ENCODE measurements at regions not wholly inside any gene's neighbourhood (a gene's known extent, or its start where the extent isn't known, plus 50 kb on each side); places are given as distances from the start of the nearest gene placed in this dataset.

DNA sequence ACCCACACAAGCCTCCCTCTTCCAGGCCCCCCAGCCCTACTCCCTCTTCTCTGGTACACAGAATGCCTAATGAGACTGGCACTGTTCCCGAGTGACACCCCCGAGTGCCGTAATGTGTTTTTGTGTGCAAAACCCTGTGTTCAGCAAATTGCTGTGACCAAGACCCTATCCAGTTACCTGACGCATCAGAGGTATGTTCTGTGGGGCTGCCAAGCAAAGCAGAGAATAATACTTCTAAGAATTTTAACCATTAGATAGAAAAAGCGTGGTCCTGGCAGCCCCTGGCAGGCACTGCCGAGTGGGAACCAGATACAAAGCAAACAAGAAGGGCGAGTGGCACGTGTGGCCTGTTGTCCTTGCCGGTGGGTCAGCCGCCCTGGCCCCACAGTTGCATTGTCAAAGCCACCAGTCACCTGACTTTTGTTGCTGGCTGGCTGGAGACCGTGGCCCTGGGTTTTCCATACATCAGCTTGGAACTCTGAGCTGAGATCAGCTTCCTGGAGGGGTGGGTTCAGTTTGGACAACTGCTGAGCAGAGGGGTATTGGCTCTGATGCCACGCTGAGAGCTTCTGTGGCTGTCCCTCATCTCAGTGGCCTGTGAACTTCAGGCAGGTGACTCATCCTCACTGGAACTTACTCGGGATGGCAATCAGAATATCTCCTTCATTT lies 69.1 kb upstream of the BRD7 start:
- H3K4me1 ChIP-seq, result no peaks in the 10 kb centered on the region
- no peaks in the 10 kb centered on the region for H3K27me3 ChIP-seq
- no peak overlapping the region for H3K4me3 ChIP-seq
- no peaks in the 10 kb centered on the region for H3K36me3 ChIP-seq
- no peak for DNase-seq
- no peak overlapping the region for H3K9ac ChIP-seq (ENCODE audit: low read depth in 2 of 2, low read length in 2 of 2)
- H3K27ac ChIP-seq, result no peak overlapping the region
- no peaks in the 10 kb centered on the region for H3K9me3 ChIP-seq
- intact Hi-C loops (cut with DNase I), result no loop called here
- TF ChIP-seq, protein P1, sequence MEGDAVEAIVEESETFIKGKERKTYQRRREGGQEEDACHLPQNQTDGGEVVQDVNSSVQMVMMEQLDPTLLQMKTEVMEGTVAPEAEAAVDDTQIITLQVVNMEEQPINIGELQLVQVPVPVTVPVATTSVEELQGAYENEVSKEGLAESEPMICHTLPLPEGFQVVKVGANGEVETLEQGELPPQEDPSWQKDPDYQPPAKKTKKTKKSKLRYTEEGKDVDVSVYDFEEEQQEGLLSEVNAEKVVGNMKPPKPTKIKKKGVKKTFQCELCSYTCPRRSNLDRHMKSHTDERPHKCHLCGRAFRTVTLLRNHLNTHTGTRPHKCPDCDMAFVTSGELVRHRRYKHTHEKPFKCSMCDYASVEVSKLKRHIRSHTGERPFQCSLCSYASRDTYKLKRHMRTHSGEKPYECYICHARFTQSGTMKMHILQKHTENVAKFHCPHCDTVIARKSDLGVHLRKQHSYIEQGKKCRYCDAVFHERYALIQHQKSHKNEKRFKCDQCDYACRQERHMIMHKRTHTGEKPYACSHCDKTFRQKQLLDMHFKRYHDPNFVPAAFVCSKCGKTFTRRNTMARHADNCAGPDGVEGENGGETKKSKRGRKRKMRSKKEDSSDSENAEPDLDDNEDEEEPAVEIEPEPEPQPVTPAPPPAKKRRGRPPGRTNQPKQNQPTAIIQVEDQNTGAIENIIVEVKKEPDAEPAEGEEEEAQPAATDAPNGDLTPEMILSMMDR (IDR thresholded peaks at IDR 0.05), result no peak

DNA sequence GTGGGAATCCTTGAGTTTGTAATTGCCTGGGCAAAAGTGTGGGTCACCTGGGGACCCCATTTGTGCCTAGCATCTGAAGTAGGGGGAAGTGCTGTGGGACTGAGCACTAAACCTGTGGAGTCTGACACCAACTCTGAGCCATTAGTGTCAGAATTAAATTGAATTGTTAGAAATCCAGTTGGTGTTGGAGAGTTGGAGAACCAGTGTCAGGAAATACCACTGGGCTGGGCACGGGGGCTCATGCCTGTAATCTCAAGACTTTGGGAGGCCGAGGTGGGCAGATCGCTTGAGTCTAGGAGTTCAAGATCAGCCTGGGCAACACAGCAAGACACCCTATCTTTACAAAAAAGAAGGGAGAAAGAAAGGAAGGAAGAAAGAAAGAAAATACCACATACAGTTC lies 67.5 kb upstream of the BRD7 start:
- intact Hi-C loops (cut with DNase I), result no loop called here
- no peak overlapping the region for H3K4me3 ChIP-seq

DNA sequence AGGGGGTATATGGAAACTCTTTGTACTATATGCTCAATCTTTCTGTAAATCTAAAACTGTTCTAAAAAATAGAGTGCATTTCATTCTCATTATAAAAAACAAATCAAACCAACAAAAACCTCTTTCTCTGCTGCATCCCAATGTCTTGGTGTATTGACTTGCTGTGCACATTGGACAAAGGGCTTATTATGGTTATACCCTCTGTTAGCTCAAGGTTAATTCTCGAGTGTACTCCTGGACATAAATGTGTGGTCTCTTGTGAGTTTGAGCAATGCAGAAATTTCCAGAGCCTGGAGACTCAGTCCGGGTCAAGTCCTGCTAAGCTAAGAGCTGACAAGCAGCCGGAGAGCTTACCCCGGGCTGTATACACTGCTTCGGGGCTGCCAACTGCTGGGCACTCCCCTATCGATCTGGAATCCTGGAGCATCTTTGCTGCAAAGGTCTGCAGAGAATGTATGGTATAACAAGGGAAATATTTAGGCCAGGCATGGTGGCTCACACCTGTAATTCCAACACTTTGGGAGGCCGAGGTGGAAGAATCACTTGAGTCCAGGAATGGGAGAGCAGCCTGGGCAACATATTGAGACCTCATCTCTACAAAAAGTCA lies 66.2 kb upstream of the BRD7 start:
- TF ChIP-seq, protein P1 (IDR thresholded peaks at IDR 0.05), result no peak
- intact Hi-C loops (cut with DNase I), result no loop called here
- Histone ChIP-seq H3K9me3 (no peaks in the 10 kb centered on the region), H3K9ac (ENCODE audit: low read depth in 2 of 2, low read length in 2 of 2) (no peak overlapping the region), H3K27me3 (no peaks in the 10 kb centered on the region), H3K36me3 (no peaks in the 10 kb centered on the region), H3K27ac (no peak overlapping the region), H3K4me3 (no peak overlapping the region), H3K4me1 (no peaks in the 10 kb centered on the region)
- no peak for DNase-seq

More for the DNA sequence above, 67.5 kb upstream of the BRD7 start:
- no peaks in the 10 kb centered on the region for H3K36me3 ChIP-seq
- no peak overlapping the region for H3K9ac ChIP-seq (ENCODE audit: low read depth in 2 of 2, low read length in 2 of 2)
- no peaks in the 10 kb centered on the region for H3K9me3 ChIP-seq
- H3K27ac ChIP-seq, result no peak overlapping the region
- H3K27me3 ChIP-seq, result no peaks in the 10 kb centered on the region
- H3K4me1 ChIP-seq, result no peaks in the 10 kb centered on the region
- TF ChIP-seq, protein P1 (IDR thresholded peaks at IDR 0.05), result no peak
- no peak for DNase-seq

DNA sequence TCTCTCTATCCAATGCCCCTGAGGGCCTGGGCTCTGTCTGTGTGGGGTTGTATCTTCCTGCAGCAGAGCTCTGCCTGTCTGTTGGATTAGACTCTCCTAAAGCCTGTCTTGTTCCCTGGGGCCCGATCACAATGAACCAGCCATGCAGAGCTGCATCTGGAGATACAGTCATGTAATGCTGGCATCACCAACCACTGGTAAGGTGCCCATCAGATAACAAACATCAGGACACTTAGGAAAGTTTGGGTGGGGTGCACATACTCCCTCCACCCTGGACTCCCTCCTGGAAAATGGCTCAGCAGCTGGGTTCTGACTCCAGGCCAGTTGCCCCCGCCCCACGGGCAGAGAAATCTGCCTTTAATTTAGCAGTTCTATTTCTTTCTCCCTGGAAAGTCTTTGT lies 61.3 kb upstream of the BRD7 start:
- Histone ChIP-seq H3K4me1 (no peaks in the 10 kb centered on the region), H3K9me3 (no peaks in the 10 kb centered on the region), H3K4me3 (no peak overlapping the region), H3K27me3 (no peaks in the 10 kb centered on the region), H3K9ac (ENCODE audit: low read depth in 2 of 2, low read length in 2 of 2) (no peak overlapping the region), H3K27ac (no peak overlapping the region), H3K36me3 (no peaks in the 10 kb centered on the region)
- intact Hi-C loops (cut with DNase I), result no loop called here
- TF ChIP-seq, protein P1 (IDR thresholded peaks at IDR 0.05), result no peak
- no peak for DNase-seq

DNA sequence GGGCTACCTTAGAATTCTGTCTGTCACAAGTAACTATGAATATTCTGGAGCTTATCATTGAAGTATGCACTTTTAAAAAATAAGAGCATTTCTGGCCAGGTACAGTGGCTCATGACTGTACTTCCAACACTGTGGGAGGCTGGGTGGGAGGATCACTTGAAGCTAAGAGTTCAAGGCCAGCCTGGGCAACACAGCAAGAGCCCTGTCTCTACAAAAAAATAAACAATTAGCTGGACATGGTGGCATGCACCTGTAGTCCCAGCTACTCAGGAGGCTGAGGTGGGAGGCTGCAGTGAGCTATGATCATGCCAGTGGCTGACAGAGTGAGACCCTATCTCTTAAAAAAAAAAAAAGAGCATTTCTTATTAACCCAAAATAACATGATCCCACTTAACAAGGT lies 60.0 kb upstream of the BRD7 start:
- no peak overlapping the region for H3K27ac ChIP-seq
- TF ChIP-seq, protein P1 (IDR thresholded peaks at IDR 0.05), result no peak
- H3K9ac ChIP-seq (ENCODE audit: low read depth in 2 of 2, low read length in 2 of 2), result no peak overlapping the region
- H3K4me1 ChIP-seq, result no peaks in the 10 kb centered on the region
- no peaks in the 10 kb centered on the region for H3K36me3 ChIP-seq
- H3K4me3 ChIP-seq, result no peak overlapping the region
- no peaks in the 10 kb centered on the region for H3K27me3 ChIP-seq
- H3K9me3 ChIP-seq, result no peaks in the 10 kb centered on the region
- no peak for DNase-seq
- intact Hi-C loops (cut with DNase I), result no loop called here
